ENCODE measurements at regions not wholly inside any gene's neighbourhood (a gene's known extent, or its start where the extent isn't known, plus 50 kb on each side); places are given as distances from the start of the nearest gene placed in this dataset.

DNA sequence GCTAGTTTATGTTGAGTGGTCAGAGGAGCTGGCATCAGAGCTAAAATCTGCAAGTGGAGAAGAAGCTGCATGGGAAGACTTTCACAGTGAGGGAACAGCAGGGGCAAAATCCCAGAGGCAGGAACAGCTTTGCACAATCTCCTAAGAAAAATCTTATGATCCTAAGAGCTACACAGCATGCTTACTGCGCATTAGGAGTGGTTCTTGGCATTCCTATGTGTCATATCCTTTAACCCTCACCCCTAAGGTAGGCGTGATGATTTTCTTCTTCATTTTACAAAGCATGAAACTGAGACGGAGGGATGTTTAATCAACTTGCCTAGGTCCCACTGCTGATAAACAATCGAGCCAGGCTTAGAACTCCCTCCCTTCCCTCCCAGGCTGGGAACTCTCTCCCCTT, 313.6 kb upstream of the SULF2 start:
- DNase-seq = no peak

DNA sequence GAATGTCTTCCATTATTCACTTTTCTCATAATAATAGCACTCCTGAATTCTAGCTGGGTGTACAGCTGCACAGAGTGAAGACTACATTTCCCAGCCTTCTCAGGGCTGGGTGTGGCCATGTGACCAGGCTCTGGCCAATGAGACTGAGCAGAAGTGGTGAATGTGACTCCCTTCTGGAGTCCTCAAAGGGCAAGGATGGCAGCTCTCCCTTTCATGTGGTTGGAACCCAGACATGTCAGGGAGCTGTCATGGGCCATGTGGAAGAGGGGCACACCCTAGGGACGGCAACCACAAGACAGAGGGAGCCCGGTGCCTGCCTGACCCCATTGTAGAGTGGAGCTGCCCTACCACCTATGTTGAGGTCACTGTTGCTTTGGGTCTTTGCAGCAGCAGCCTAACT, 312.8 kb upstream of the SULF2 start:
- no peak for DNase-seq

DNA sequence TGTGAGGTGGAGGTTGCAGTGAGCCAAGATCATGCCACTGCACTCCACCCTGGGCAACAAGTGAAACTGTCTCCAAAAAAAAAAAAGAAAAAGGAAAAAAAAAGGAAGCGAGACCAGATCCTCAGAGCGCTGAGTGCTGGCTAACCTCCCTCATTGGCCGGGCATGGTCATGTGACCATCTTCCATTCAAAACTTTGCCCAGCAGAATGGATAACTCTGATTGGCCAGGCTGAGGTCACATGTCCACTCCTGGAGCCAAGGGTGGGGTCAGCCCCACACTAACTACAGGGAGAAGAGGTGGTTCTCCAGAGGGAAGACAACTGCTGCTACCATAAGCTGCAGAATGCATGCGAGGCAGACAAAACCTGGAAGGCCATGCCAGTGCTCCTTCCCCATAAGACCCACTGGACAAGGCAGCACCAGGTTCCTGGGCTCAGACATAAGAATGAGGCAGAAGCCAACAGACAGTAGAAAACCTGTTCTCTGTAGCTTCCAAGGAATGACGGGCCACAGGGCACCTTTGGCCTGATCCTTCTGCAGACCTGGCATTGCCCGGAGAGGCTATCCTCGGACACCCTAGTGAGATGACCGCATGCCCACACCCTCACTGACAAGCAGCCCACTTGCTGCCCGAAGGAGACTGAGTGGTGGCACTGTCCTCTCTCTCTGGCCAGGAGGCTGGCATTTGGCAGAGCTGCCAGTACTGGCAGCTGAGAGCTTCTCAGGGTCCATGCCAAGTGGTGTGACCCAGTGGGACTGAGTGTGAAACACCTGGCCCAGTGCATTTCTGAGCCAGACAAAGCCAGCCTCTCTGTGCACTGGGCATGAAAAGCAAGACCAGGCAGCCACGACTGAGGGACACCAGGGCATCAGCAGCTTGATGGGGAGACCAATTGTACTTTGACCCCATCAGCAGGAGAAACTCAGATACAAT, 311.9 kb upstream of the SULF2 start:
- DNase-seq = no peak

DNA sequence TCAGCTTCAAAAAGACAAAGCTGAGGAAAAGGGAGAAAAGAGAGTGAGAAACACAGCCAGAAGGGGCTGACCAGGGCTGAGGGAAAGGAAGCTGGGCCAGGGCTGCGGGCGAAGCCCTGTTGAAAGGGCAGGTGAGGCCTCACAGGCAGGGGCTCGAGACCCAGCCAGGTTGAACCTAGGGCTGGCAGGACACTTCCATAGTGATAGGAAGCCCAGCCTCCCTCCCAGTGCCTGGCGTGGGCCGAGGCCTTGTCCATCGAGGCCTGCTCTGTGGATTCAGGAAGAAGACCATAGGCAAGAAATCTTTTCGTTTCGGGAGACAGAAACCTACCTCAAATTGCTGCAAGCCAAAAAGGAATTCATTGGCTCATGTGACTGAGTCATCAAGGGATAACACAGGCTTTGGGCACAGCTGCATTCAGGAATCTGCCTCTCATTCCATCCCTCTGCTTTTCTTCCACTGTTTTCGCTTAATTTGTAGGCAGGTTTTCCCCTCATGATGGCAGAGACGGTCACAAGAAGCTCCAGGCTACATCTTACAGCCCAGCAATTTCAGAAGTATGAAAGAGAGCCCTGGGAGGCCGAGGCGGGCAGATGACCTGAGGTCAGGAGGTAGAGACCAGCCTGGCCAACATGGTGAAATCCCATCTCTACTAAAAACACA, 311.1 kb upstream of the SULF2 start:
- no peak for DNase-seq

DNA sequence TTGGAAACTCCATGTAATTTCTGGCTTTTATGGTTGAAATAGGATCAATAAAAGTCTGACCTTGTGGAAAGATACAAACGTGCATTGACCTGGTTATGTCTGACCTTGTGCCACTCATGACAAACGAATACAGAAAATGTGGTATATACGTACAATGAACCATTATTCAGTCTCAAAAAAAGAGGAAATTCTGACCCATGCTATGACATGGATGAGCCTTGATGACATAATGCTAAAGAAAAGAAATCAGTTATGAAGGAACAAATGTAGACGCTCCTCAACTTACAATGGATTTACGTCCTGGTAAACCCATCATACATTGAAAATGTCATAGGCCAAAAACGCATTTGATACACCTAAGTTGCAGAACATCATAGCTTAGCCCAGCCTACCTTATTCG, 309.7 kb upstream of the SULF2 start:
- DNase-seq = no peak

DNA sequence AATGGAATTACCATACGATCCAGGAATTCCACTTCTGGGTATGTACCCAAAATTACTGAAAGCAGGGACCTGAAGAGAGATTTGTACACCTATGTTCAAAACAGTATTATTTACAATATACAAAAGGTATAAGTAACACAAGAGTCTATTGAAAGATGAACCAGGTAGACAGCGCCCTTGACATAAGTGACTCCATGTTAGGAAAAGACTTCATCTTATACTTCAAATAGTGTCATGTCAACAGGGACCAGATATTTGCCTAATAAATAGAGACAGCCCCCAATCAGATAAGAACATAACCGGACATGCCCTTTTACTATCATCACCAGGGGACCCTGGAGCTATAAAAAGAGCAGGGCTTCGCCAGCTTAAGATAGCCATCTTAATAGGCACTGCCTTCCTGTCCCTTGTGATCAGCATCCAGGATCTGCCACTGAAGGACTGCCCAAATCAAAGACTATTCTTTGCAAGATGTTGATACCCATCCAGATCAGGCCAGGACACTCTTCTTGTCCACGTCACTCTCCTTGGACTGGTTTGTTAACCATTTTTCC, 309.0 kb upstream of the SULF2 start:
- no peak for DNase-seq

DNA sequence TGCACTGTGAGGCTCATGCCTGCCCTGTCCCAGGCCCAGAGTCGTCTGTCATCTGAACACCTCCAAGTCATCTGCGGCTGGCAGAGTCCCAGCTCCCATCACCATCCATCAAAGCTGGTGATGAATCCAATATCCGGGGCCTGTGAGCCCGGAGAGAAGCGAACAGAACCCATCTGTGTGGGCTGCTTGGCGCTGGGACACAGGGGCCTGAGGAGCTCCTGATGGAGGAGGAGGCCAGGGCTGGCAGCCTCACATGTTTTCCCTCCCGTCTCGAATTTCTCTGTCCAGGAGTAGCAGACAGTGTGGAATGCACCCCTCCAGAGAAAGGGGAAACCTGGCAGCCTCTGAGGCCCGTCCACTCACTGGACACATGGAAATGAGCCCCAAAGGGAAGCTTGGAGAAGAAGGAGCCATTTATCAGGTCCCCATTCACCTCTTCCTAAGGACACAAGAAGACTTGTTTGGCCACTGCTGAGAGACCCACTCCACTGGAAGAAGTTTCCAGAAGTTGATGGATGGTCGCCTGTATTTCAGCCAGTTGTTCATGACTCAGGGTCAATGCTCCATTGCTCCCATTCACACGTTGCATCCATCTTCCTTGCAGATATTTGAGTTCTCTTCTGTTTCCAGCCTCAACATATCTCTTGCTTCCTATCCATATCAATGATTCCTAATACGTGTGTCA, 307.5 kb upstream of the SULF2 start:
- no peak for DNase-seq

DNA sequence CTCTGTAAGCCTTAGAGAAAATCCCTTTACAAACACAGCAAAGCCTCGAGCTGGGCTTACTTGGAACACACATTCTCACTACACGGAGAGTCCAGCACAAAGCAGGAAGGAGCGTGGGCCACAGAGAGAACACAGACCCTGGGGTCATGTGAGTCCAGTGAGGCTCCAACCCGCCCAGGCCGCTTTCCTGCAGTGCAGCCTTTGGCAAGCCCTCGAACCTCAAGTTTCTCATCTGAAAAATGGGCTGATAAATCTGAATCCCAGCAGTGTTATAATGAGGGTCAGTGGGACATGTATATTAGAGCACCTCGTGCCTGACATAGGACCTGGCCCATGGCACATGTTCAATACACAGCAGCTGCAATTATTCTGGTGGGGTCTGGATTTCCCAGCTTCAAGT, 305.5 kb upstream of the SULF2 start:
- no peak for DNase-seq

DNA sequence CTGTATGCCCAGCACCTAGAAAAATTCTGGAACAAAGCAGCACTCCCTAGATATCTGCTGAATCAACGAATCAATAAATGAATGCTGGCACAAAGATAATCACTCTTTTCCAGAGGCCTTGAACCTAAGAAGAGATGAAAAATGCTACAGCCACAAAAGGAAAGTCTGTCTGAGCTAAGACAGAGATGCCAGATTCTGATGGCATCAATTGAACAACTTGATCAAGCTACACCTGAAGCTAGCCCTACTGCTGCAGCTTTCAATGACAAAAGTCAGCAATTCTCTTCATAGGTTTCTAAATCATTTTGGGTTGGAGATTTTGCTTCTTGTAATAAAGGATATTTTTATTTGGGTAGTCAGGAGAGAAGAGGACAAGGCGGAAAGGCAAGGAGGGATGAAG, 305.0 kb upstream of the SULF2 start:
- DNase-seq = no peak

DNA sequence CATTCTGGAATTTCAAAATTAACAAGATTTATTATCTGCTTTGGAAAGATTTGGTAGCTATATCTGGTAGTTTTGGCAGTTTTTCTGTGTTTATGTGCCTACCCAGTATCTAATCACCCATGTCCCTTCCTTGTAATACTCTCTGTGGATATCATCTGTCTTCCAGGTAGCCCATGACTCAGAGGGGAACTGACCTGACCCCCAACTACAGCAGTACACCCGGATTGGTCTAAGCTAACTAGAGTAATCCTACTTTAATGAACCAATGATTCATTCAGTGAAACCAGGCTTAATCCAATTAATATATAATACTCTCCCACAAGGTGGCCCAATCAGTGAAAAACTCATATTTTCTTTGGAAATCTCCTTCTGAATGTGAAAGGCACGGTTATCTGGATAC, 295.3 kb upstream of the SULF2 start:
- DNase-seq = no peak

DNA sequence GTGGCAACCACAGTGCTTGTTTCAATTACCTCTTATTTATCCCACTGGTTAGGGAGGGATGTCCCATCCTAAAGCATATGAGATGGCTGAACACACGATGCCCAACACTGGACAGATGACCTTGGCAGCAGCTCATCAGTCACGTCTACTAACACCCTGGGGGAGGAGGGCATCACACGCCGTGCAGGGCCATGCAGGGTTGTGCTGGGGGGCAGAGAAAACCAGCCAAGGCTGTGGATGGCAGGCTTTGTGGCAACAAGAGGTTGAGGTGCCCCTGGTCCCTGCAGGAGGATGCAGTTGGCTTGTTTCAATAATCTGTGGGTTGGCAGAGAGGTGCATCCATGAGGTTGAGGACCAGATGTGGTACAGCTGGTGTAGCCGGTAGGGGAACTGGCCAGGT, 293.7 kb upstream of the SULF2 start:
- DNase-seq = no peak

DNA sequence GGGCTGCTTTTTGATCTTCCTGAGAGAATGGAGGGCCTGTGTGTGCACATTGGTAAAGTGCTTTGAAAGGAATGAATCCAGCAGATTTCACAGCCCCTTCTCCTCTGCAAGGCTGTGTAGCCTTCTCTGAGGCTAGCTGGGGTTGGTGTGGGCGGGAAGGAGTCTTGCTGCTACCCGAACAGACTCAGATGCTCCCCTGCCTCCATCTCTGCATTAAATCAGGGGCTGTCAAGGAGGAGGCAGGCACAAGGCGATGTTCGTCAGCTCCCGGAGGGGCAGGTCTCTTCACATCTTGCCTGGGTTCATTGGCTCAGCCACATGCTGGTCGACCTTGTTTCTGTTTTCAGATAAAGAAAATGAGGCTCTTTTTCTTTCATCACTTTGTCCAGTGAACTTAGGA, 291.5 kb upstream of the SULF2 start:
- no peak for DNase-seq

DNA sequence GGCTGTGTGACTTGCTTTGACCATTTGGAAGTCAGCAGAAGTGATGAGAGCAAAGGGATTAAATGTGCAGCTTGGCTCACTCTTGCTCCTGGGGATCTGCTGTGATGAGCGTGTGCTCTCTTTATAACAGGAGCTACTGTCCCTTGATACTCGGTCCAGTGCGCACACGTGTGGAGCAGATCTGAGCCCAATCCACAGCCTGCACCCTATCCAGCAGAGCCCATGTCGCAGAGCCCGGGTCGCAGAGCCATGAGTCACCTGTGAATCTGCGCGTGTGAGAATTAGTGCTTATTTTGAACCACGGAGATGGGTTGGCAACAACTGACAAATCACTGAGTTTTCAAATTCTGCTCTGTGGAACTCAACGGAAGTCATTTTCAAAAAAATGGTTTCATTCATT, 291.0 kb upstream of the SULF2 start:
- DNase-seq = no peak

DNA sequence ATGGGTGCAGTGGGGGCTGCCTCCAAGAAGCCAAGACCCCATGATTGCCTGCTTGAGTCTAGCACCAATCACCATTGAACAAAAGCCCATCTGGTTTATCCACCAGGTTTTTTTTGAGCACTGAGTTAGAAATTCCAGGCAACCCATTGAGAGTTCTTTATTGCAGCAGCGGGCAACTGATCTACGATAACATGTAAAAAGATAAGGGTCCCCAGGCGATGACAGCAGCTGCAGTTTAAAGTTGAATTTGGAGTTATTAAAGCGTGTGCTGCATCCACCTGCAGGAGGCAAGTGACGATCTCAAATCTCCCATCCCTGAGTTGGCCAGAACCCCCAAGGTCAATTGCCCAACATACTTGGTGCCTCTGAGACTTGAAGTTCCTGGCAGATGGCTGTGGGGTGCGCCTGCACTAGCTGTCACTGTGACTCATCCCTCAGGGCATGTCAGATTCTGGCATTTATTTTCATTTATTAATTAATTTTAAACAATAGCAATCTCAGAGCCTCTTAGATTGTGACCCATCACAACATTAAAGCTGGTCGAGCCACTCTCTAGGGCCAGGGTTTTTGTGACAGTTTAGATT, 290.4 kb upstream of the SULF2 start:
- no peak for DNase-seq

DNA sequence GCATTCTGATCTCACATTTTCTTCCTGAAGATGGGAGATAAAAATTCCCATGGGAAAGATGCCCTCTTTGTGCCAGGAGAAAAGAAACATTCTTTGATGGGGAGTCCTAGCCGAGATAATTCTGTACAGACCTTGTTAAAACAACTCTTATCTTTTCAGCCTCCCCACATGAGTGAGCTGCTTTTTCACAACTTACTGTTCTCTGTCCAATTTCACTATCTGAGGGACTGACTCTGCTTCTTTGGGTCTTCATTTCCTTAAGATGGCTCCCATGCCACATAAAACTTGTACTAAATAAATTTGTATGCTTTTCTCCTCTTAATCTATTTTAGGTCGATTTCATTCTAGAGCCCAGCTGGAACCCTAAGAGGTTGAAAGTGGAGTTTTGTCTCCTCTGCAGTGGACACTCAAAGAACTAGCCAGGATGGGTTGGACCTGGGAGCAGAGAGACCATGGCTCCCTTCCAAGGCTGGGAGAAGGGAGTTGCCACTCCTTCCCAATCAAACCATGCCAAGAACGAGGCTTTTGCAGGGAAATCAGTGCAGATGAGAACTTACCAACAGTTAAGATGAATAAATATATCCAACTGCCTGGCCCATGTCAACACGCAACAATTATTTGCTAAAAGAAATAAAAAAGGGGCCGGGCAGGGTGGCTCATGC, 285.8 kb upstream of the SULF2 start:
- no peak for DNase-seq

DNA sequence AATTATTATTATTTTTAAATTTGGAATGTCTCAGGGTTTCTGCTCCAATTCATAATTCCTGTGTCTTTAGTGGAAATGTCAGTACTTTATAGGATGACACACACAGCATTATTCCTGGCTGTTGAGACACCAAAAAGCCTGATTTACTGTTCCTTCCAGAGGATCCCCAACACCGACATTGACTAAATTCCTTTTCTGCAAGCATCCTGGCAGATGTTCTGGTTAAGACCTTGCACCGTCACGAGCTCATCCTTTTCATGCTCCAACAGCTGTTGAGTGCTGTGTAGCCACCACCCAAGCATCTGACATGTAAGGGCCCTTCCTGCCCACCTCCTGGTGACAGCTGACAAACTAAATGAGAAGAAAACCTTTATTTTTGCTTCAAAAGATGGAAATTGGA, 284.3 kb upstream of the SULF2 start:
- no peak for DNase-seq

DNA sequence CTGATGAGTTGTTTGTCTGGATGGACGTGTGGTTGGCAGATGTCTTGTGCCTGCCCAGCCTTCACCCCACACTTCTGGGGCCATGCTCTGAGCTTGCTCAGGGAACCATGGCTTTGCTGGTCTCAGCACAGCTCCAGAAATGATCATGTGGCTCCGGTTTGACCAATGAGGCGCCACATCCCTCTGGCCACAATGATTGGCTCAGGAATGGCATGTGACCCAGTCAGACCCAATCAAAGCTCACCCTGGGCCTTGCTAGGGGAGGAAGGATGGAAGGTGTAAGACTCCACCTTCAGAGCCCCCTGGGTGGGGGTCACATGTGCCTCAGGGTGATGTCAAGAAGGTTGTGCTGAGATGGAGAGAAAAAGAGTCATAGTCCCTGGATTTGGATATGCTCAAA, 281.6 kb upstream of the SULF2 start:
- no peak for DNase-seq

DNA sequence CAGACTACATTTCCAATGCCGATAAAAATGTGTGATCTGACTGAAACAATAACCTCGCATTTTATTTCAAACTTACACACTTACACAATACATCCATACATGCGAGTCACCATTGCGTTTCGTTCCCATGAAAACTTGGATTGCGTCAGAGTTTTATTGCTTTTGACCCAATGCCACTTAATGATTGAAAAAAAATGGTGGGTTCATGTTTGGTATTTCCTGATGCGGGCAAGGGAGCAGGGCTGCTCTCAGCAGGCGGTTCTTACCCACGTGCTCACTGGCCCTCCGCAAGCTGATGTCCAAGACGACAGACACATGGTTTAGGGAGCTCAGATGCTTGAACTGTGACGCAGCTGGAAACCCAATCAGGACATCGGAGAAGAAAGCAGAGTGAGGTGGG, 281.0 kb upstream of the SULF2 start:
- DNase-seq = no peak

DNA sequence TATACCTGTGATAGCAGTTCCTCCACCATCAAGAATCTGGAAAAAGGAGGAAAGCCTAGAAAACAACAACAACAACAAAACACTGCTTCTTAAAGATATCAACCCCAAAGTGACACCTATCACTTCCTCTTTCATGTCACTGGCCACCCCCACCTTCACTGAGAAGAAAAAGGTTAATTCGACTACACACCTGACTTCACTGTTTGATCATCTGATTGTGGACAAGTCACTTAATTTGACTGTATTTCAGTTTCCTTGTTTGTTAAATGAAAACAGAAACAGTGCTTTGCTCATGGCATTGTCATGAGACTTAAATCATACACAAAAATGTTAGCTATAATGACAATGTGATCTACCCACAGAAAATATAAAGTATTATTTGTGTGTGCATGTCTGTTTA, 280.6 kb upstream of the SULF2 start:
- DNase-seq = no peak

DNA sequence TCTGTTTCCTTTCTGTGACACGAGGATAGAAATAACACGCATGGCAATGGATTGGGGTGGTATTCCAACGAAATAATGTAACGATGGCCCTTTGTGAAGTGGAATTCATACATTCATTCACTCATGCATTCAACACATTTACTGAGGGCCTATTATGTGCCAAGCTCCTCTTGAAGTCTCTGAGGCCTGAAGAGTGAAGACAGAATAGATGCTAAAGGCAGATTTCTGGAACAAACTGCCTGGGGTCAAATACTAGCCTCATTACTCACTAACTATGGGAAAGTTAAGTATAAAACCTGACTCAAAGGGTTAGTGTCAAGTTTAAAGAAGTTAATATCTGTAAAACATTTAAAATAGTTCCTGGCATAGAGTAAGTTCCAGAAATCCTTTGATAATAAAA, 279.6 kb upstream of the SULF2 start:
- no peak for DNase-seq

DNA sequence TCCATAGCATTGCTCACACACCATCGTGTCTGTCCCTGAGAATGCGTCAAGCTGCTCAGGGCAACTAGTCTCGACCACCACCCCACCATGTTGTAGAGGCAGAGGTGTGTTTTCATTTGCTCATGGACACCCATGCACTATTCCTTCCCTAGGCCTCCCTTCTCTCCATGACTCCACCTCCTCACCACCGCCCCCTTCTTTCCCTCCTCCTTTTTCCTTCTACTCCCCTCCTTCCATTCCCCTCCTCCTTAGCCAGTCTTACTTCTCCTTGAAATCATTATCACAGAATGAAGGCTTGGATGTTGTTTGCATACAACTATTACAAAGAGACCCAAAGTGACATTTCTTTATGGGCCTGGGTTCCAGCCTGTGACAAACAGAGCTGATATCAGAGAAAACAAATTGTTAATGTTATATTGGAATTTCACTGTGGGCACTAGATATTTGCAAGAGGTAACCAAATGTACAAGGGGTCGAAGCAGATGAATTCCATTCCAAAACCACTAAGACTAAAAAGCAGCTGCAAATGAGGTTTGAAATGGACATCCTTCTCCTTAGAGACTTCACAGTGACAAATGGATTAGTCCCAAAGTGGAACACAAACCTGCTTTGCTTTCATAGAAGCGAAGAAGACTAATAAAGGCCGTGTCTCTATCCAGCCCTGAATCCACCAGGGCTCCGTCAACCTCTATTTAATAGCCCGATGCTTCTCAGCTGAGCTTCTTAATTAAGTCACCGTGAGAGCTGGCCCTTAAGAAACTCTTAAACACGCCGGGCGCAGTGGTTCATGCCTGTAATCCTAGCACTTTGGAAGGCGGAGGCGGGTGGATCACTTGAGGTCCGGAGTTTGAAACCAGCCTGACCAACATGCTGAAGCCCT, 275.8 kb upstream of the SULF2 start:
- DNase-seq = no peak
